PC-3 (cell line): ENCODE measurements at regions not wholly inside any gene's neighbourhood (a gene's known extent, or its start where the extent isn't known, plus 50 kb on each side); places are given as distances from the start of the nearest gene placed in this dataset.

Experiments
- CTCF ChIP-seq: fragments of 300-600 bp; sonication (generic); conservative IDR thresholded peaks from 2 replicates; pipeline ENCODE4 v1.5.1; 2017; ENCODE audit warnings: antibody characterized with exemption, low read depth, mild to moderate bottlenecking, low read length
- EZH2 ChIP-seq: fragments of 300-600 bp; sonication (generic); IDR thresholded peaks from one replicate; pipeline ENCODE4 v1.6.1; 2017; ENCODE audit warnings: antibody characterized with exemption, mild to moderate bottlenecking, low read length; ENCODE audit not compliant: unreplicated experiment
- EZH2phosphoT487 ChIP-seq: fragments of 300-600 bp; sonication (generic); IDR thresholded peaks from 2 replicates; pipeline ENCODE4 v1.6.1; 2018; ENCODE audit warnings: mild to moderate bottlenecking, antibody characterized with exemption, low read length, borderline replicate concordance

- TF ChIP-seq CTCF = no peak
- no peak for TF ChIP-seq EZH2phosphoT487
- no peak for TF ChIP-seq EZH2
Observed at GRCh38 chr16:63980763-63981162, 1141.1 kb downstream of the CDH11 start.
